ENCODE measurements at regions not wholly inside any gene's neighbourhood (a gene's known extent, or its start where the extent isn't known, plus 50 kb on each side); places are given as distances from the start of the nearest gene placed in this dataset.

GRCh38 chr1:38608202-38608864, 251.2 kb downstream of the RRAGC start:
- Histone ChIP-seq H3K9me3 (ENCODE audit: low read depth) (no peaks in the 10 kb centered on the region), H3K4me1 (ENCODE audit: low read depth) (no peaks in the 10 kb centered on the region), H3K4me3 (no peak overlapping the region), H3K27me3 (no peaks in the 10 kb centered on the region), H3K36me3 (no peaks in the 10 kb centered on the region), H3K27ac (no peak overlapping the region)
- peak; percentile 47 to 70 for DNase-seq (ENCODE audit: low read depth in 1 of 2, low spot score in 1 of 2)
- TF ChIP-seq, protein P1, sequence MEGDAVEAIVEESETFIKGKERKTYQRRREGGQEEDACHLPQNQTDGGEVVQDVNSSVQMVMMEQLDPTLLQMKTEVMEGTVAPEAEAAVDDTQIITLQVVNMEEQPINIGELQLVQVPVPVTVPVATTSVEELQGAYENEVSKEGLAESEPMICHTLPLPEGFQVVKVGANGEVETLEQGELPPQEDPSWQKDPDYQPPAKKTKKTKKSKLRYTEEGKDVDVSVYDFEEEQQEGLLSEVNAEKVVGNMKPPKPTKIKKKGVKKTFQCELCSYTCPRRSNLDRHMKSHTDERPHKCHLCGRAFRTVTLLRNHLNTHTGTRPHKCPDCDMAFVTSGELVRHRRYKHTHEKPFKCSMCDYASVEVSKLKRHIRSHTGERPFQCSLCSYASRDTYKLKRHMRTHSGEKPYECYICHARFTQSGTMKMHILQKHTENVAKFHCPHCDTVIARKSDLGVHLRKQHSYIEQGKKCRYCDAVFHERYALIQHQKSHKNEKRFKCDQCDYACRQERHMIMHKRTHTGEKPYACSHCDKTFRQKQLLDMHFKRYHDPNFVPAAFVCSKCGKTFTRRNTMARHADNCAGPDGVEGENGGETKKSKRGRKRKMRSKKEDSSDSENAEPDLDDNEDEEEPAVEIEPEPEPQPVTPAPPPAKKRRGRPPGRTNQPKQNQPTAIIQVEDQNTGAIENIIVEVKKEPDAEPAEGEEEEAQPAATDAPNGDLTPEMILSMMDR (IDR thresholded peaks at IDR 0.05; ENCODE audit: low read depth, low read length), result peak; percentile 69

GRCh38 chr1:38607526-38607925, 252.0 kb downstream of the RRAGC start:
- no peaks in the 10 kb centered on the region for H3K9me3 ChIP-seq (ENCODE audit: low read depth)
- DNase-seq (ENCODE audit: low read depth in 1 of 2, low spot score in 1 of 2), result no peak
- no peaks in the 10 kb centered on the region for H3K4me1 ChIP-seq (ENCODE audit: low read depth)
- TF ChIP-seq, protein P1 (IDR thresholded peaks at IDR 0.05; ENCODE audit: low read depth, low read length), result no peak
- H3K27me3 ChIP-seq, result no peaks in the 10 kb centered on the region
- H3K36me3 ChIP-seq, result no peaks in the 10 kb centered on the region
- no peak overlapping the region for H3K27ac ChIP-seq
- no peak overlapping the region for H3K4me3 ChIP-seq

GRCh38 chr1:38605063-38605462, 254.5 kb downstream of the RRAGC start:
- no peak overlapping the region for H3K27ac ChIP-seq
- no peaks in the 10 kb centered on the region for H3K36me3 ChIP-seq
- TF ChIP-seq, protein P1 (IDR thresholded peaks at IDR 0.05; ENCODE audit: low read depth, low read length), result no peak
- H3K4me1 ChIP-seq (ENCODE audit: low read depth), result no peaks in the 10 kb centered on the region
- H3K27me3 ChIP-seq, result no peaks in the 10 kb centered on the region
- DNase-seq (ENCODE audit: low read depth in 1 of 2, low spot score in 1 of 2), result no peak
- no peaks in the 10 kb centered on the region for H3K9me3 ChIP-seq (ENCODE audit: low read depth)
- H3K4me3 ChIP-seq, result no peak overlapping the region

GRCh38 chr1:38603907-38604306, 255.7 kb downstream of the RRAGC start:
- Histone ChIP-seq H3K9me3 (ENCODE audit: low read depth) (no peaks in the 10 kb centered on the region), H3K4me3 (no peak overlapping the region), H3K36me3 (no peaks in the 10 kb centered on the region), H3K27me3 (no peaks in the 10 kb centered on the region), H3K27ac (no peak overlapping the region), H3K4me1 (ENCODE audit: low read depth) (no peaks in the 10 kb centered on the region)
- DNase-seq (ENCODE audit: low read depth in 1 of 2, low spot score in 1 of 2), result no peak
- TF ChIP-seq, protein P1 (IDR thresholded peaks at IDR 0.05; ENCODE audit: low read depth, low read length), result no peak

- Histone ChIP-seq H3K4me1 (ENCODE audit: low read depth) (no peaks in the 10 kb centered on the region), H3K36me3 (no peaks in the 10 kb centered on the region), H3K4me3 (no peak overlapping the region), H3K27ac (no peak overlapping the region), H3K27me3 (no peaks in the 10 kb centered on the region), H3K9me3 (ENCODE audit: low read depth) (no peaks in the 10 kb centered on the region)
- DNase-seq (ENCODE audit: low read depth in 1 of 2, low spot score in 1 of 2), result no peak
- TF ChIP-seq, protein P1 (IDR thresholded peaks at IDR 0.05; ENCODE audit: low read depth, low read length), result no peak
Measured at GRCh38 chr1:38600905-38601304, 258.7 kb downstream of the RRAGC start.

Measured in cardiac muscle cell (in vitro differentiated cells and primary cell).